ENCODE measurements at regions not wholly inside any gene's neighbourhood (a gene's known extent, or its start where the extent isn't known, plus 50 kb on each side); places are given as distances from the start of the nearest gene placed in this dataset.

DNA sequence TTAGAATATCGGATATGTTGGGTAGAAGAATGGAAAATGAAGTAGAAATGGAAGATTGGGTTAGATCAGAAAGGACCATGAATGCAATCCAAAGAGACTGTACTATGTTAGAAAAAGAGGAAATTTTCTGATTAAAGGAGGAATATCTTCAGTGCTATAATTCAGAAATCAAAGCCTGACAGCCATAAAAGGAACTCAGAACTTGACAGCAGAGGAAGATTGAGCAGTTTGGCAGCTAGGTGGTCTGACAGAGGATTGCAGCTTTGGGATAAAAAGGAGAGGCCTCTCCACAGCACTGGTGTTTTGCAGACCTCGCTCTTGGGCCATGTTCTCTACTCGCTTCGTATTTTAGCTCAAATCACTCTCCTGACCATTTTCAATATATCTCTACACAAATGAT is 354.8 kb upstream of the SOX5 start:
- no peak overlapping the region for H3K27ac Mint-ChIP-seq
- no peaks in the 10 kb centered on the region for H3K36me3 Mint-ChIP-seq (ENCODE audit: low read depth)
- ATAC-seq (replicated peaks), result no peak
- H3K4me1 Mint-ChIP-seq, result no peaks in the 10 kb centered on the region
- no peak overlapping the region for H3K4me3 Mint-ChIP-seq
- no peaks in the 10 kb centered on the region for H3K27me3 Mint-ChIP-seq
- H3K9me3 Mint-ChIP-seq, result peaks cover 13% of the 10 kb centered on the region

DNA sequence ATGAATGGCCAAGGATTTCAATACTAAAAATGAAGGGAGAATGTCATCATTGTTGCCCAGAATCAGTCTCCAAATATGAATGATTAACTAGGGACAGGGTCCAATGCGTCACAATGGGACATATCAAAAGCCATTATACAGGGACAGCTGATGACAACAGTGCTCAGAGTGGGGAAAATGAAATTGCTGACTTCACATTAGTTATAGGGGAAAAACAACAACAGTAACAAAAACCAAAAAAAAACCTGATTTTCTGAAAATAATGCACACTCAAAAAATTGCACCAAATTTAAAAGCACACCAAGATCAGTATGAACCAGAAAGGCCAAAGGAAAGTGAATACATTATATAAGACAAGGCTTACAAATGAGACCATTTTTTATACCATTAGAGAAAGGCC is 353.2 kb upstream of the SOX5 start:
- Mint-ChIP-seq H3K36me3 (ENCODE audit: low read depth) (no peaks in the 10 kb centered on the region), H3K4me3 (no peak overlapping the region), H3K9me3 (peaks cover 12% of the 10 kb centered on the region), H3K4me1 (no peaks in the 10 kb centered on the region), H3K27me3 (no peaks in the 10 kb centered on the region), H3K27ac (no peak overlapping the region)
- no peak for ATAC-seq (replicated peaks)

DNA sequence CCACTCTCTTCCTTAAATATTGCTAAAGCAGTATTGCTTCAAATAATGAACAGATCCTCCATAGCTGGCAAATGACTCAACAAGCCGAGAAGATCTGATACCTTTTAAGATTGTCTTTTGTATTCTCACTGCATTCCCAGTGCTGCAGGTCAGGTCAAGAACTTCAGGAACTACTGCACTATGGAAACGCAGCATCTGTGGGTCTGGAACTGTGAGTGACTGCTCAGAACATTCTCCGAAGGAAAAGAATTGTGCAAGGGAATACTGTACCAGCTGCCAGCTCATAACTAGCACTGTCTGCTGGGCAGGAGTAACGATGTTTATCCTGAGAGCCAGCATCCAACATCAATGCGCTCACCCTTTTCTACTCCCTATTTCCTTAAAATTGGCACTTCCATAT is 348.0 kb upstream of the SOX5 start:
- Mint-ChIP-seq H3K9me3 (peaks cover 4% of the 10 kb centered on the region), H3K4me3 (no peak overlapping the region), H3K36me3 (ENCODE audit: low read depth) (no peaks in the 10 kb centered on the region), H3K27me3 (no peaks in the 10 kb centered on the region), H3K27ac (no peak overlapping the region), H3K4me1 (no peaks in the 10 kb centered on the region)
- no peak for ATAC-seq (replicated peaks)

DNA sequence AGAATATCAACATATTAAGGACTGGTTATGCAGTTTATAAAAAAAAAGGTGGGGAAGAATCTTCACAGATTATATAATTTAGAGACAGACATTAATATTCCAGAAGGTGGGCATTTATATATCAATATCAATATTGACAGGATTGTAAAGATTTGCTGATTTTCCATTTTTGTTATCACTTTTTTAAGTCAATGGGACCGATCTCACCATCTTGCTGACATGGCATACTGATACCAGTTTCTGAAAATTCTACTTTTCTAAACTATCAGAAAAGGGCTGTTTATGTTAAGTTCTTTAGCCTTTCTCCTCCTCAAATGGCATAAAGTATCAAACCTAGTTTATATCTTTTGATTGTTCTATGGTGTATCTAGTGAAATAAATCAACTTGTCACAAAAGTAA is 344.1 kb upstream of the SOX5 start:
- H3K27me3 Mint-ChIP-seq, result no peaks in the 10 kb centered on the region
- no peaks in the 10 kb centered on the region for H3K4me1 Mint-ChIP-seq
- no peak overlapping the region for H3K27ac Mint-ChIP-seq
- H3K4me3 Mint-ChIP-seq, result no peak overlapping the region
- no peak for ATAC-seq (replicated peaks)
- peaks cover 4% of the 10 kb centered on the region for H3K9me3 Mint-ChIP-seq
- H3K36me3 Mint-ChIP-seq (ENCODE audit: low read depth), result no peaks in the 10 kb centered on the region

DNA sequence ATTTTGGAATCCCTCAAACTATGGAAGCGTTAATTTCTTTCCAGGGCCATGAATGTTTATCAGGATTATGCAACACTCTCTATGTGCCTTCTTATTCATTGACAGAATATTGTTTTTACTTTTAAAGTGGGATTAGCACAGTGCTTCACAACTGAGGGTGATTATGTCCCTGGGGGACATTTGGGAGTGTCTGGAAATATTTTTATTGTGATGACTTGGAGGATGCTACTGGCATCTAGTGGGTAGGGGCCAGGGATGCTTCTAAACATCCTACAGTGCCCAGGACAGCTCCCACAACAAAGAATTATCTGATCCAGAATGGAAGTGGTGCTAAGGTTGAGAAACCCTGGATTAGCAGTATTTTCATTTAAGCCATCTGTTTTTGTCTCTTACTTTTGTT is 338.5 kb upstream of the SOX5 start:
- Mint-ChIP-seq H3K4me3 (no peak overlapping the region), H3K27ac (no peak overlapping the region), H3K27me3 (peaks cover 2% of the 10 kb centered on the region), H3K9me3 (peaks cover 4% of the 10 kb centered on the region), H3K36me3 (ENCODE audit: low read depth) (no peaks in the 10 kb centered on the region), H3K4me1 (no peaks in the 10 kb centered on the region)
- ATAC-seq (replicated peaks), result no peak

DNA sequence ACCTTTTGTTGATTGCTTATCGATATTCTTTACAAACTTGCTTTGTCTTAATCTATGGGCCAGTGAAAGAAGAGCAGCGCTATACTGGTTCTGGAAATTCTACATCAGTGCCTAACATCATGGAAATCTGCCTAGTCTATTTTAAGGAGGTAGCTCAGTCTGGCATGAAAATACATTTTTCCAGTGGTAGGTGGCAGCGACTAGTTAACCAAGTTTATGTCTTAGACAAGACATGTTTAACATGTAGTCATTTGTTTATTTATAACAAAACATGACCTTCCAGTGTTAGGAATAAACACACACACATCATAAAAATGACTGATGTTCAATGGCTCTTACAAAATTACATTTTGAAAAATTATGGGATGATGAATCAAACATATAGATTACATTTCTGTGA is 336.0 kb upstream of the SOX5 start:
- no peak for ATAC-seq (replicated peaks)
- H3K27me3 Mint-ChIP-seq, result peaks cover 2% of the 10 kb centered on the region
- no peak overlapping the region for H3K27ac Mint-ChIP-seq
- H3K9me3 Mint-ChIP-seq, result peaks cover 4% of the 10 kb centered on the region
- H3K4me3 Mint-ChIP-seq, result no peak overlapping the region
- H3K4me1 Mint-ChIP-seq, result no peaks in the 10 kb centered on the region
- no peaks in the 10 kb centered on the region for H3K36me3 Mint-ChIP-seq (ENCODE audit: low read depth)

DNA sequence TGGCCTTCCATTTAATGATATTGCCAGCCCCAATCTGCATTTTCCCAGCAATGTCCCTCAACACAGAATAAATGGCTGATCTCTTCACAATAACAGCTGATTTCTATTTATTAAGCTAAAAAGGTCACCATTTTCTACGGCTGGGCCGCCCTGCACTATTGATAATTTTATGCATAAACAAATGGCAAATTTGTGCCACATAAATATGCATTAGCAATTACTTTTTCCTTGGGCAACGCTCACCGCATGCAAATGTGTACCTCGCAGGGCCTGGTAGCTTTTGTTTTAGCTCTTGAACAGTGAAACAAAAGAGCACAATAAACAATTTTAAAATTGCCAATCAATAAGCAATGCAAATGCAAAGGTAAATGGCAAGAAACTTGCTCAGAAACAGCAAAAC is 331.9 kb upstream of the SOX5 start:
- Mint-ChIP-seq H3K27ac (no peak overlapping the region), H3K9me3 (peaks cover 4% of the 10 kb centered on the region), H3K4me1 (no peaks in the 10 kb centered on the region), H3K27me3 (peaks cover 2% of the 10 kb centered on the region), H3K36me3 (ENCODE audit: low read depth) (no peaks in the 10 kb centered on the region), H3K4me3 (no peak overlapping the region)
- no peak for ATAC-seq (replicated peaks)

DNA sequence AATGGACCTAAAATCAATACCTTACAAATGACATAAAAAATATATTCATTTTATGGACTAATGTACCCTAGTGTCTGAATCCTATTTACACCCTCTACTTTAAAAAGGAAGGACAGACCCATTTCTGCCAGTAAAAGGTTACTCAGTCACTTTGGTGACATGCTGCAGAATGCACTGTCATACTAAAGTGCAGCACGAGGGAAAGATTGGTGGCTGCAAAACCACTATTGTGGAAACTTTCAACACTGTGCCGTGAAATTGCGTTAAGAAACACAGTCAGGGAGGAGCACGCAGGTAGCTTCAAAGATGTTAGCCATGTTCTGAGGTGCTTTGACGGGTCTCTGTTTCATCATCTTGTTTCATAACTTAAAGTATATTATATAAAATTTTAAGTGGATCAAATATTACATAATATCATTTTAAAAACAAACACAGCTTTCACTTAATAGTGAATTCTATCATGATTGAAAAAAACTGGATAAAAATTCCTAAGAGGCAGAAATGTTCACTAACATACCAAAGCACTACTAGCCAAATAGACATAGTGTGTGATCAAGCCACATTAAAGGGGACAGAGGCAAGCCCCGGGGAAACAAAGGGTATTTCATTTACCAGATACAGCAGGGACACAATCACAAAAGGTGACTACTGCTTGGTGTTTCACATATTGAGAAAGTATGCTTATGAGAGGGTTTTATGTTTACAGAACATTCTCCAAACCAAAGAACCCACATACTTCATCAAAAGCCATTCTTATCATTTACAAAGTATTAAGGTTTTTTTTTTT is 330.8 kb upstream of the SOX5 start:
- Mint-ChIP-seq H3K4me3 (no peak overlapping the region), H3K4me1 (no peaks in the 10 kb centered on the region), H3K9me3 (peaks cover 4% of the 10 kb centered on the region), H3K27me3 (peaks cover 2% of the 10 kb centered on the region), H3K36me3 (ENCODE audit: low read depth) (no peaks in the 10 kb centered on the region), H3K27ac (no peak overlapping the region)
- no peak for ATAC-seq (replicated peaks)

DNA sequence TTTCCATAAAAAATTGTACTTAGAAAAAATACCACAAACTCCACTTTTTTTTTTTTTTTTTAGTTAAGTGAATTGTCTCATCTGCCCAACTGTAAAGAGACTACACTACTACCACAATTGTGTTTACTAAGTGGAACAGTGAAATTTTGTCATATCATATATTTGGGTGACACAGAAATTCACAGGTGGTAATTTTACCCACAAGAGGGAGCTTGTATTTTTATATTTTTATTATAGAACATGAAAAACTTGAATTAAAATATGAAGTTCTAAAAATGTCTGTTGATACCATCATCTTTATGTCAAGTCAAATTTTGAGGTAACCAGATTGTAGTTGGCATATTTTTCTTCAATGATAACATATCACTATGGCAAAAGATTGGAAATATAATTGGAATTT is 329.4 kb upstream of the SOX5 start:
- H3K27me3 Mint-ChIP-seq, result peaks cover 1% of the 10 kb centered on the region

DNA sequence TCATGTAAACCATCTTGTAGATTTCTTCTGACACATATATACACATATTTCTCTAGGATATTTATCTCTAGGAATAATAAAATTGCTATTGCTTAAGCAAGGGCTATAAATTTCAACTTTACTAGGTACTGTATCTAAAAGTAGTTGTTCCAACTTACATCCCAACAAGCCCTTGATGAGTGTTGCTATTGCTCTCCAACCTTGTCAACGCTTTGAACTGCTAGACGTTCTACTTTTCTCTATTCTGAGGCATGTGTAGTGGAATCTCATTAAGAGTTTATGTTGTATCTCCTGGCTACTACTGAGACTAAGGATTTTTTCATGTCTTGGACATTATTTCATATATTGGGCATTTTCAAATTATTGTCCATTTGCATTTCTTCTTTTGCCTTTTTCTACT is 321.5 kb upstream of the SOX5 start:
- no peaks in the 10 kb centered on the region for H3K4me1 Mint-ChIP-seq

More for the DNA sequence above, 329.4 kb upstream of the SOX5 start:
- no peaks in the 10 kb centered on the region for H3K36me3 Mint-ChIP-seq (ENCODE audit: low read depth)
- no peak for ATAC-seq (replicated peaks)
- H3K4me1 Mint-ChIP-seq, result no peaks in the 10 kb centered on the region
- peaks cover 2% of the 10 kb centered on the region for H3K9me3 Mint-ChIP-seq
- H3K27ac Mint-ChIP-seq, result no peak overlapping the region
- H3K4me3 Mint-ChIP-seq, result no peak overlapping the region

DNA sequence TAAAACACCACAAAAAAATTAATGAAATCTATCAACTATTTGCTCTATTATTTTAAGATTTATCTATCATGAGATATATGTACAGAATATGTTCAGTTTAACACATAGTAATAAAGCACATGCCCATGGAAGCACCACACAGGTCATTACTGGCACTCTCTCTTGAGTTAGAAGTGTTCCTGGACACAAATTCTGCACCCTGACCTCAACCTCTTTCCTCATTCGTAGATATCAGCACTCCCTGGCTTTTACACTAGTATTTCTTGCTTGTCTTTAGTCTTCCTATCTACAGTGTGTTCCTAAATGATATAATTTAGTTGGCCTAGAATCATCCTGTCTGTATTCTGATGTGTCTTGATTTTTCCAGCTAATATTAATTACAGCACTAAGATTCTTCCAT is 321.0 kb upstream of the SOX5 start:
- Mint-ChIP-seq H3K4me3 (no peak overlapping the region), H3K36me3 (ENCODE audit: low read depth) (no peaks in the 10 kb centered on the region), H3K27ac (no peak overlapping the region), H3K9me3 (no peaks in the 10 kb centered on the region), H3K4me1 (no peaks in the 10 kb centered on the region), H3K27me3 (no peaks in the 10 kb centered on the region)
- no peak for ATAC-seq (replicated peaks)

More for the DNA sequence above, 321.5 kb upstream of the SOX5 start:
- no peak for ATAC-seq (replicated peaks)
- no peaks in the 10 kb centered on the region for H3K36me3 Mint-ChIP-seq (ENCODE audit: low read depth)
- H3K27me3 Mint-ChIP-seq, result no peaks in the 10 kb centered on the region
- H3K27ac Mint-ChIP-seq, result no peak overlapping the region
- no peak overlapping the region for H3K4me3 Mint-ChIP-seq
- no peaks in the 10 kb centered on the region for H3K9me3 Mint-ChIP-seq

DNA sequence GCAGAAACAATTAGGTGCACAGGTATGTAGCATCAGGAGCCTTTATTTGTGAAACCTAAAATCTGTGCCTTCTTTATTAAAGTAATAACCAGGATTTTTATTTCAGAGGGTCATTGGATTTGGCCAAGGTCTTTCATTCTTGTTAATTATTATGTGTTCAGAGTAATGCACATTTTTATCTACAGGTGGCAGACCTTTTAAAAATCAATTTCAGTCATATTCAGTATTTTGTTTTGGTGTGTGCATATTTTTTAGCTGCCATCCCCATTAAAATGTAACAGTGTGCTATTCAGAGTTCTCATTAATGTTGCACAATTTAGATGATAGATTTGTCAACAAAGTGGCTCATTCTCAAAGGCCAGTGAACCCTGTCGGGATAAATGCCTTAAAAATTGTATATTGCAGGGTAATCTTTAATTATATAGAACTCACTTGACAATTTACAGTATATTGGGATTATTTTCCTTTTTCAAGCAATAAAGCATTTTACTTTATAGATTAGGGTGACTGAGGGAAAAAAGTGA is 319.3 kb upstream of the SOX5 start:
- H3K27ac Mint-ChIP-seq, result no peak overlapping the region
- ATAC-seq (replicated peaks), result no peak
- H3K4me3 Mint-ChIP-seq, result no peak overlapping the region
- no peaks in the 10 kb centered on the region for H3K27me3 Mint-ChIP-seq
- no peaks in the 10 kb centered on the region for H3K36me3 Mint-ChIP-seq (ENCODE audit: low read depth)
- no peaks in the 10 kb centered on the region for H3K4me1 Mint-ChIP-seq
- H3K9me3 Mint-ChIP-seq, result no peaks in the 10 kb centered on the region

DNA sequence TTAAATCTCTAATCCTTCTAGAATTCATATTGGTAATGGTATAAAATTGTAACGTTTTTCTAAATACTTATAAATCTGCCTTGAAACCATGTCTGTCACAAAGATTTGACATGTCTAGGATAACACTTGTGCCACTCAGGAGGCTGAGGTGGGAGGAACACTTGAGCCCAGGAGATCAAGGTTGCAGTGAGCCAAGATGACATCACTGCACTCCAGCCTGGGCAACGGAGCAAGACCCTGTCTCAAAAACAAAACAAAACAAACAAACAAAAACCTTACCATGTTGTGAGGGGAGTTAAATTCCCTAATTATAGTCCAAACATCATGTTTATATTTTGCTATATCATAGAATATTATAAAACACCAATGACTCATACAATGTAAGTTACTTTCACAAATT is 317.5 kb upstream of the SOX5 start:
- Mint-ChIP-seq H3K9me3 (no peaks in the 10 kb centered on the region), H3K27ac (no peak overlapping the region), H3K36me3 (ENCODE audit: low read depth) (no peaks in the 10 kb centered on the region), H3K4me3 (no peak overlapping the region), H3K4me1 (no peaks in the 10 kb centered on the region), H3K27me3 (no peaks in the 10 kb centered on the region)
- ATAC-seq (replicated peaks), result no peak

DNA sequence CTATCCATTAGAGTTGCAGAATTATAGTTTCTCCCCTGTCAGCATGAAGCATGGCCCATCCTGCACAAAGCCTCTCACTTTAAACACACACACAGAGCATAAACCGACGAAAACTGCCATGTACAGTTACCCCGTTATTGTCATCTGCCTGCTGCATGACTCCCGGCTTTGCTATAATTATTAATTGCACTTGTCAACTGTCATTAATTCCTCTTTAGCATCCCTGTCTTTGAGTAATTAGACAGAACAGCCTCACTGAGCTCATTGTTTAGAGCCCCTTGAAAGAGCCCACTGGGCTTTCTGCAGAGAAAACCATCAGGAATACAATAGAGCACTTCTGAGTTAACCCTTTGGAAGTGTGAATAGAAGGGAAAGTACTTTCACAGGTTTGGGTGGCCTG is 307.2 kb upstream of the SOX5 start:
- Mint-ChIP-seq H3K27me3 (no peaks in the 10 kb centered on the region), H3K9me3 (peaks cover 10% of the 10 kb centered on the region), H3K4me3 (no peak overlapping the region), H3K27ac (no peak overlapping the region), H3K4me1 (no peaks in the 10 kb centered on the region), H3K36me3 (ENCODE audit: low read depth) (no peaks in the 10 kb centered on the region)
- no peak for ATAC-seq (replicated peaks)

DNA sequence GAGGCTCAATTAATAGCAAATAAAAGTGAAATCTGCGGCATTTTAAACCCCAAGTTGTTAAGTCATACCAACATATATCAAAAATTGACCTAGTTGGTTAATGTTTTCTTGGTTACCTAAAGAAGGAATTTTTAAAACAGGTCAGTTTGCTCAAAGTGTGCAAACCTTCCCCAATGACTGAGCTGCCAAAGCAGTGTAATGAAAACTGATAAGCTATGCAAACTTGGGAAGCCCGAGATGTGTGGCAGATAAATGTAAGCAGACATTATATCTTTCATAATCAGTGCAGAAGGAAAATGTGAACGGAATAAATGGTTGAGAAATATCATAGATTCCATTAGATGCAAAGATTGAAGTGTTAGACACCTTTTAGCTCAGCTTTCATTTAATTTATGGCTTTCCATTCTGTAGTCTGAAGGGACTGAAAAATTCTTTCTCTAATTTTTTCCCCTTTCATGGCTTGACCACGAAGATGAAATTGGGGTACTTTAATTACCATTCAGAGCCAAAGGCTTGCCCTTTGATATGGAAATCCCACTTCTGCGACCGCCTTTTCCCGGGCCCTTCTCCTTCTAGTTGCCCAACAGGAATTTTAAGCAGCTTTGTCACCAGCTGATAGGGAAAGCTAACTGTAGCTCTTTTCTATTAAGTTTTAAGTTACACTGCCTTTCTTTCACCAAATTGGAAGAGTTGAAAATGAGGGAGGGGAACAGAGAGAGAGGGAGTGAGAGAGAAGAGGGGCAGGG is 306.6 kb upstream of the SOX5 start:
- no peaks in the 10 kb centered on the region for H3K36me3 Mint-ChIP-seq (ENCODE audit: low read depth)
- no peak for ATAC-seq (replicated peaks)
- no peaks in the 10 kb centered on the region for H3K27me3 Mint-ChIP-seq
- H3K27ac Mint-ChIP-seq, result no peak overlapping the region
- no peak overlapping the region for H3K4me3 Mint-ChIP-seq
- no peaks in the 10 kb centered on the region for H3K4me1 Mint-ChIP-seq
- H3K9me3 Mint-ChIP-seq, result peaks cover 10% of the 10 kb centered on the region

Measured in activated T-helper 17 cell treated with anti-CD3 and anti-CD28 coated beads, Interleukin-2, amount 50 U/mL, for 72 hours (primary cell).